ENCODE measurements at regions not wholly inside any gene's neighbourhood (a gene's known extent, or its start where the extent isn't known, plus 50 kb on each side); places are given as distances from the start of the nearest gene placed in this dataset.

GRCh38 chr6:133796235-133796634, 92.7 kb upstream of the TCF21 start:
- TF ChIP-seq POLR2A (IDR thresholded peaks at IDR 0.05; ENCODE audit: low read length) = no peak
- no peak for TF ChIP-seq CTCF (IDR thresholded peaks at IDR 0.05)
- TF ChIP-seq PBX3 (IDR thresholded peaks at IDR 0.05) = no peak
- no peak for TF ChIP-seq HMGXB4 (CRISPR knock-in tag; IDR thresholded peaks at IDR 0.05; ENCODE audit: borderline replicate concordance)

All from A549 (cell line).